Spleen (tissue), 11 donors: ENCODE measurements at regions not wholly inside any gene's neighbourhood (a gene's known extent, or its start where the extent isn't known, plus 50 kb on each side); places are given as distances from the start of the nearest gene placed in this dataset.

ENCODE experiments used
- DNase-seq: peaks from one replicate; pipeline ENCODE4 v3.0.0-alpha.2; 2020
- H3K27ac ChIP-seq, 8 donors: fragments of 200-600 bp; sonication (generic) in 7 of 8; 1 replicate in 4 of 8; 2 replicates in 4 of 8; pipeline versions ENCODE4 v1.5.0 to v1.8.0; 2016 to 2021; ENCODE audit warnings: inconsistent platforms in 4 of 8, mild to moderate bottlenecking in 4 of 8, moderate library complexity in 1 of 8
- H3K27me3 ChIP-seq, 7 donors: fragments of 200-600 bp; sonication (generic) in 6 of 7; replicated peaks in 1 of 7; 1 replicate in 4 of 7; 2 replicates in 3 of 7; pipeline versions ENCODE4 v1.5.0 to v1.8.0; 2016 to 2021; ENCODE audit warnings: inconsistent platforms in 3 of 7, mild to moderate bottlenecking in 1 of 7
- H3K36me3 ChIP-seq, 6 donors: fragments of 200-600 bp; sonication (generic) in 5 of 6; 1 replicate in 4 of 6; 2 replicates in 2 of 6; pipeline versions ENCODE4 v1.5.0 to v1.8.0; 2016 to 2021; ENCODE audit warnings: inconsistent platforms in 2 of 6
- H3K4me1 ChIP-seq, 6 donors: fragments of 200-600 bp; sonication (generic) in 5 of 6; 1 replicate in 3 of 6; 2 replicates in 3 of 6; pipeline versions ENCODE4 v1.5.0 to v1.8.0; 2016 to 2021; ENCODE audit warnings: inconsistent platforms in 3 of 6
- H3K4me3 ChIP-seq, 8 donors: fragments of 200-600 bp; sonication (generic) in 7 of 8; 1 replicate in 4 of 8; 2 replicates in 4 of 8; pipeline versions ENCODE4 v1.5.0 to v1.8.0; 2016 to 2021; ENCODE audit warnings: inconsistent platforms in 4 of 8, mild to moderate bottlenecking in 4 of 8, moderate library complexity in 2 of 8
- H3K9me3 ChIP-seq, 8 donors: fragments of 200-600 bp; sonication (generic) in 7 of 8; 1 replicate in 4 of 8; 2 replicates in 4 of 8; pipeline versions ENCODE4 v1.5.0 to v1.8.0; 2016 to 2021; ENCODE audit warnings: inconsistent platforms in 4 of 8
- POLR2A ChIP-seq, 3 donors: fragments of 450-650 bp; IDR thresholded peaks; one replicate each; pipeline ENCODE4 v1.5.1; 2017; ENCODE audit warnings: antibody characterized with exemption in 3 of 3, mild to moderate bottlenecking in 1 of 3
- POLR2AphosphoS5 ChIP-seq, 3 donors: sonication (generic); formaldehyde crosslinking; IDR thresholded peaks; one replicate each; pipeline ENCODE4 v1.5.1; 2017; ENCODE audit warnings: antibody characterized with exemption in 3 of 3
- WGBS, 5 donors: extraction: QIAGEN DNeasy Blood & Tissue Kit in 3 of 5; methylation state at CpG; one replicate each; pipeline versions ENCODE4 v1.1.5 to v1.1.7; 2013 to 2018; 5-methylcytosine and 5-hydroxymethylcytosine counted together
- intact Hi-C: fragments of 100-400 bp; cut with DNase I; formaldehyde crosslinking; loops from one replicate; pipeline ENCODE4 v1.15.0; 2023; ENCODE audit warnings: low total_unique reads
- TF ChIP-seq, protein P1 (sequence below), 11 experiments: fragments of 200-600 bp in 7 of 11; fragments of 450-650 bp in 4 of 11; sonication (generic) in 4 of 11; IDR thresholded peaks in 8 of 11; conservative IDR thresholded peaks in 3 of 11; 1 replicate in 7 of 11; 2 replicates in 4 of 11; pipeline versions ENCODE4 v1.4.0 to v1.8.0; 2016 to 2021; ENCODE audit warnings: antibody characterized with exemption in 11 of 11, inconsistent platforms in 4 of 11, mild to moderate bottlenecking in 1 of 11
- donor health status: healthy with polysubstance abuse.
- donor health status: DM: no; HTN: no; CAD: no; lungs with moderate emphysema.
- donor health status: DM: no; HTN: no; CAD: no.
- donor health status: Bipolar disorder and iron deficiency.
- donor health status: healthy.
- donor health status: DM: no; HTN: no; CAD: no.
- donor health status: DM: yes; HTN: yes; CAD: no.

DNA sequence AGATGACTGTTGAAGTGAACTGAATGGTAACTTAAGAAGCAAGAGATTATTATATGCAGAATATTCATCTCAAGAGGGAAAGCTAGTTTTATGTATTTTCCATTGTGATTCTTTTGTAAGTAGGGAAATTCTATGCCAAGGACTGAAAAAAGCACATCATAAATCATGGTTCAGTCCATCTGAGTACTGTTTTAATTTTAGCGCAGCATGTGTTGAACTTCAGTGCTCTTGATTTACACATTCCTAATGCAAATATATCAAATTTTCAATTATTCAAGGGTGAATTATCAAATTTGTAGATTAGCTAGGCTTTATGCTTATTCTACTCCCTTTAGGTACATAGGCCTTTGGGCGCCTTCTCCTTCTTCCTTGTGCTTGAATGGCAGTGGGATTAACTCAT lies 50.3 kb upstream of the TCF12 start:
- 89 to 94% (median 90%) methylated on average over 2 of the region's 2 CpGs for WGBS, 5 donors
- intact Hi-C loops = no loop called here
- Histone ChIP-seq H3K27ac (no peak overlapping the region), H3K9me3 (no peaks in the 10 kb centered on the region), H3K27me3 (no peaks in the 10 kb centered on the region), H3K4me3 (no peak overlapping the region), H3K36me3 (no peaks in the 10 kb centered on the region), H3K4me1 (no peaks in the 10 kb centered on the region)
- DNase-seq = no peak
- TF ChIP-seq, protein P1, sequence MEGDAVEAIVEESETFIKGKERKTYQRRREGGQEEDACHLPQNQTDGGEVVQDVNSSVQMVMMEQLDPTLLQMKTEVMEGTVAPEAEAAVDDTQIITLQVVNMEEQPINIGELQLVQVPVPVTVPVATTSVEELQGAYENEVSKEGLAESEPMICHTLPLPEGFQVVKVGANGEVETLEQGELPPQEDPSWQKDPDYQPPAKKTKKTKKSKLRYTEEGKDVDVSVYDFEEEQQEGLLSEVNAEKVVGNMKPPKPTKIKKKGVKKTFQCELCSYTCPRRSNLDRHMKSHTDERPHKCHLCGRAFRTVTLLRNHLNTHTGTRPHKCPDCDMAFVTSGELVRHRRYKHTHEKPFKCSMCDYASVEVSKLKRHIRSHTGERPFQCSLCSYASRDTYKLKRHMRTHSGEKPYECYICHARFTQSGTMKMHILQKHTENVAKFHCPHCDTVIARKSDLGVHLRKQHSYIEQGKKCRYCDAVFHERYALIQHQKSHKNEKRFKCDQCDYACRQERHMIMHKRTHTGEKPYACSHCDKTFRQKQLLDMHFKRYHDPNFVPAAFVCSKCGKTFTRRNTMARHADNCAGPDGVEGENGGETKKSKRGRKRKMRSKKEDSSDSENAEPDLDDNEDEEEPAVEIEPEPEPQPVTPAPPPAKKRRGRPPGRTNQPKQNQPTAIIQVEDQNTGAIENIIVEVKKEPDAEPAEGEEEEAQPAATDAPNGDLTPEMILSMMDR (IDR thresholded peaks at IDR 0.05 in 8 of 11, conservative IDR thresholded peaks at IDR 0.05 in 3 of 11) = no peak
- TF ChIP-seq POLR2A (IDR thresholded peaks at IDR 0.05) (no peak), POLR2AphosphoS5 (IDR thresholded peaks at IDR 0.05) (no peak)

DNA sequence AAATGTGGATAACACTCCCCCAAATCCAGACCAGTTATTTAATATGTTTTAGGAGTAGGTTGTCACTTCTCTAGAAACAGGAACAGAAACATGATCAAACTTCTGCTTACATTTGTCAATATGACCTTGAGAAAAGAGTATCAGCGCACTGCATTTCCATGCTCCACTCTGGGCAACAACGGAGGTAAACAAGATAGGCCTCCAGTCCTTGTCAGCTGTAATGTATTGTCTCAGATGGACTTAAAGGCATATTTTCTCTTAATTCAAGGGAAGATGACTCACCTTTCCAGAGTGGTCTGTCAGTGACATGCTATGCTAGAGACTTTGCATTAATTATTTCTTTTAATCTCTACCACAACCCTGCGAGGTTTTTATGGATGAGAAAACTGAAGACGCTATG lies 51.6 kb upstream of the TCF12 start:
- Histone ChIP-seq H3K27ac (no peak overlapping the region), H3K4me3 (no peak overlapping the region), H3K36me3 (no peaks in the 10 kb centered on the region), H3K9me3 (no peaks in the 10 kb centered on the region), H3K4me1 (no peaks in the 10 kb centered on the region), H3K27me3 (no peaks in the 10 kb centered on the region)
- intact Hi-C loops = no loop called here
- WGBS, 5 donors = 70 to 84% (median 77%) methylated on average over 4 of the region's 4 CpGs
- no peak for DNase-seq
- TF ChIP-seq POLR2A (IDR thresholded peaks at IDR 0.05) (no peak), POLR2AphosphoS5 (IDR thresholded peaks at IDR 0.05) (no peak)
- TF ChIP-seq, protein P1 (IDR thresholded peaks at IDR 0.05 in 8 of 11, conservative IDR thresholded peaks at IDR 0.05 in 3 of 11) = no peak

DNA sequence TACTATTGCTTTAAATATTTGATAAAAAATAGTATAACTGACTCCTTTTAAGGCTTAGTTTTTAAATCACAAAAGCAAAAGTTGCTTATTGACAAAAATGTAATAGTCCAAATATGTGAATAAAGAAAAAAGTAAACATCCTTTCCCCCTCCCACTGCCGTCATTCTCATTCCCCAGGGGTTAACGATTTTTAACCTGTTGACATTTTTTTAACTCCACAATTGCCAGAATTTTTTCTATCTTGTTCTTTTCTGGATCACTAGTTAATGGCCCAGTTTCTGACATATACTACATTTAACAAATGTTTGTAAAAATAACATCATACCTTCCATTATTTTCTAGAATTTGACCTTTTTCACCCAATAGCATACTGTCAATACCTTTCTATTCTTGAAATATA lies 60.6 kb upstream of the TCF12 start:
- Histone ChIP-seq H3K27ac (no peak overlapping the region), H3K4me1 (no peaks in the 10 kb centered on the region), H3K9me3 (no peaks in the 10 kb centered on the region), H3K27me3 (no peaks in the 10 kb centered on the region), H3K4me3 (no peak overlapping the region), H3K36me3 (peaks cover 0 to 7% (median 0%) of the 10 kb centered on the region in 6 donors)
- TF ChIP-seq, protein P1 (IDR thresholded peaks at IDR 0.05 in 8 of 11, conservative IDR thresholded peaks at IDR 0.05 in 3 of 11) = no peak
- TF ChIP-seq POLR2A (IDR thresholded peaks at IDR 0.05) (no peak), POLR2AphosphoS5 (IDR thresholded peaks at IDR 0.05) (no peak)
- WGBS, 5 donors = 36 to 48% (median 42%) methylated on average over 2 of the region's 2 CpGs
- intact Hi-C loops = no loop called here
- DNase-seq = no peak

DNA sequence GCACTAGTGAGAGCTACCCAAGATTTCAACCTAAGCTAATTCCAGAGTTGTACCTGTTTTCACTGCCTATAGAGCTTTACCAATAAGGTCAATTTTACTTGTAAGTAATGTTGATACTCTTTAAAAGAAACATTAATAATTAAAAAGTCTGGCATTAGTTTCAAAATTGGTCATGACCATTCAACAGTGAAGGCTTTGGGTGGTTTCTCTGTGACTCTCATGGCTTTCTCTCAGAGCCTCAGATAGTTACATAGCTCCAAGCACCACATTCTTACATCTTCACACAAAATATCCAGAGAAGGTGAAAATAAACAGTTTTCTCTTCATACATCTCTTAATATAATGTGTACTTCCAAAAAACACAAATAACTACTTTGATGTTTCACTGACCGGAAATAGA lies 61.5 kb upstream of the TCF12 start:
- Histone ChIP-seq H3K27me3 (no peaks in the 10 kb centered on the region), H3K27ac (no peak overlapping the region), H3K4me1 (no peaks in the 10 kb centered on the region), H3K36me3 (peaks cover 0 to 7% (median 0%) of the 10 kb centered on the region in 6 donors), H3K9me3 (no peaks in the 10 kb centered on the region), H3K4me3 (no peak overlapping the region)
- WGBS, 5 donors = 90 to 95% (median 93%) methylated on average over 1 of the region's 1 CpG
- intact Hi-C loops = no loop called here
- TF ChIP-seq, protein P1 (IDR thresholded peaks at IDR 0.05 in 8 of 11, conservative IDR thresholded peaks at IDR 0.05 in 3 of 11) = no peak
- TF ChIP-seq POLR2A (IDR thresholded peaks at IDR 0.05) = no peak
- no peak for TF ChIP-seq POLR2AphosphoS5 (IDR thresholded peaks at IDR 0.05)
- DNase-seq = no peak
